ENCODE measurements at regions not wholly inside any gene's neighbourhood (a gene's known extent, or its start where the extent isn't known, plus 50 kb on each side); places are given as distances from the start of the nearest gene placed in this dataset.
"Not testable (repeated sequence)": the region's sequence is repeated elsewhere in the genome, so short reads cannot be mapped to it uniquely, and the experiment has no call there.

GRCh38 chr16:29182501-29182900, 197.6 kb downstream of the LAT start:
- intact Hi-C loops (cut with DNase I; ENCODE audit: low total_unique reads): no loop called here
- no peaks in the 10 kb centered on the region for H3K36me3 ChIP-seq
- peak overlapping the region in 1 of 2 donors; percentile 9 for H3K27ac ChIP-seq
- no peaks in the 10 kb centered on the region for H3K4me1 ChIP-seq
- H3K27me3 ChIP-seq: no peaks in the 10 kb centered on the region
- DNase-seq (ENCODE audit: low spot score in 2 of 2): no peak
- TF ChIP-seq POLR2A (IDR thresholded peaks at IDR 0.05) (no peak), POLR2AphosphoS5 (IDR thresholded peaks at IDR 0.05) (no peak), CTCF (IDR thresholded peaks at IDR 0.05) (no peak)
- H3K4me3 ChIP-seq: no peak overlapping the region
- H3K9me3 ChIP-seq: no peaks in the 10 kb centered on the region

GRCh38 chr16:29181921-29182411, 197.1 kb downstream of the LAT start:
- H3K36me3 ChIP-seq; H3K27me3 ChIP-seq; intact Hi-C loops (cut with DNase I; ENCODE audit: low total_unique reads); H3K27ac ChIP-seq; H3K9me3 ChIP-seq; DNase-seq (ENCODE audit: low spot score in 2 of 2); H3K4me1 ChIP-seq; H3K4me3 ChIP-seq: not testable (repeated sequence)

- H3K4me3 ChIP-seq; DNase-seq (ENCODE audit: low spot score in 2 of 2); intact Hi-C loops (cut with DNase I; ENCODE audit: low total_unique reads); H3K27ac ChIP-seq; H3K4me1 ChIP-seq; H3K36me3 ChIP-seq; H3K27me3 ChIP-seq; H3K9me3 ChIP-seq: not testable (repeated sequence)
Observed at GRCh38 chr16:29181254-29181780, 196.5 kb downstream of the LAT start.

GRCh38 chr16:29180206-29180600, 195.4 kb downstream of the LAT start:
- H3K4me3 ChIP-seq; H3K27me3 ChIP-seq; H3K4me1 ChIP-seq; intact Hi-C loops (cut with DNase I; ENCODE audit: low total_unique reads); H3K36me3 ChIP-seq; DNase-seq (ENCODE audit: low spot score in 2 of 2); H3K9me3 ChIP-seq: not testable (repeated sequence)
- H3K27ac ChIP-seq: peak overlapping the region in 1 of 2 donors; percentile 36

- H3K27me3 ChIP-seq; intact Hi-C loops (cut with DNase I; ENCODE audit: low total_unique reads); H3K9me3 ChIP-seq; H3K4me1 ChIP-seq; H3K36me3 ChIP-seq; H3K4me3 ChIP-seq; DNase-seq (ENCODE audit: low spot score in 2 of 2): not testable (repeated sequence)
- H3K27ac ChIP-seq: peak overlapping the region in 1 of 2 donors; percentile 36
Observed at GRCh38 chr16:29179401-29180205, 194.8 kb downstream of the LAT start.

GRCh38 chr16:29177888-29178726, 193.3 kb downstream of the LAT start:
- H3K36me3 ChIP-seq; intact Hi-C loops (cut with DNase I; ENCODE audit: low total_unique reads); H3K4me1 ChIP-seq; DNase-seq (ENCODE audit: low spot score in 2 of 2); H3K27me3 ChIP-seq; H3K4me3 ChIP-seq; H3K9me3 ChIP-seq: not testable (repeated sequence)
- peak overlapping the region; percentile 29 to 55 for H3K27ac ChIP-seq

- H3K36me3 ChIP-seq; H3K4me1 ChIP-seq; intact Hi-C loops (cut with DNase I; ENCODE audit: low total_unique reads); H3K27me3 ChIP-seq; H3K4me3 ChIP-seq; H3K9me3 ChIP-seq; DNase-seq (ENCODE audit: low spot score in 2 of 2): not testable (repeated sequence)
- peak overlapping the region in 1 of 2 donors; percentile 55 for H3K27ac ChIP-seq
Observed at GRCh38 chr16:29177203-29177887, 192.5 kb downstream of the LAT start.

- not testable (repeated sequence) for H3K36me3 ChIP-seq, H3K9me3 ChIP-seq
Observed at GRCh38 chr16:29176822-29177202, 192.0 kb downstream of the LAT start.

GRCh38 chr16:29176154-29176470, 191.3 kb downstream of the LAT start:
- H3K36me3 ChIP-seq: not testable (repeated sequence)

More at GRCh38 chr16:29176822-29177202, 192.0 kb downstream of the LAT start:
- H3K4me3 ChIP-seq; H3K27ac ChIP-seq; H3K4me1 ChIP-seq; intact Hi-C loops (cut with DNase I; ENCODE audit: low total_unique reads); DNase-seq (ENCODE audit: low spot score in 2 of 2); H3K27me3 ChIP-seq: not testable (repeated sequence)

GRCh38 chr16:29175411-29176153, 190.7 kb downstream of the LAT start:
- H3K4me3 ChIP-seq; H3K27me3 ChIP-seq; H3K9me3 ChIP-seq; H3K27ac ChIP-seq; H3K4me1 ChIP-seq; intact Hi-C loops (cut with DNase I; ENCODE audit: low total_unique reads); DNase-seq (ENCODE audit: low spot score in 2 of 2); H3K36me3 ChIP-seq: not testable (repeated sequence)

More at GRCh38 chr16:29176154-29176470, 191.3 kb downstream of the LAT start:
- H3K9me3 ChIP-seq; intact Hi-C loops (cut with DNase I; ENCODE audit: low total_unique reads); H3K27ac ChIP-seq; H3K4me1 ChIP-seq; H3K27me3 ChIP-seq; DNase-seq (ENCODE audit: low spot score in 2 of 2); H3K4me3 ChIP-seq: not testable (repeated sequence)

Measured in breast epithelium (tissue), 4 donors.